Glutamatergic neuron (in vitro differentiated cells): ENCODE measurements at regions not wholly inside any gene's neighbourhood (a gene's known extent, or its start where the extent isn't known, plus 50 kb on each side); places are given as distances from the start of the nearest gene placed in this dataset.
A peak's percentile ranks its signal among the peaks of the same experiment; 100 is the strongest.
"Not testable (repeated sequence)": the region's sequence is repeated elsewhere in the genome, so short reads cannot be mapped to it uniquely, and the experiment has no call there.

Source experiments
- DNase-seq: peaks from one replicate; pipeline ENCODE4 v3.0.0; 2022
- H3K27ac Mint-ChIP-seq: one replicate; pipeline ENCODE4 v1.8.0; 2020; ENCODE audit warnings: mild to moderate bottlenecking, mixed read lengths, inconsistent platforms; ENCODE audit not compliant: unreplicated experiment
- H3K27me3 Mint-ChIP-seq: one replicate; pipeline ENCODE4 v1.8.0; 2020; ENCODE audit warnings: mild to moderate bottlenecking, moderate library complexity, mixed read lengths, inconsistent platforms; ENCODE audit not compliant: unreplicated experiment
- H3K36me3 Mint-ChIP-seq: one replicate; pipeline ENCODE4 v1.8.0; 2020; ENCODE audit warnings: mild to moderate bottlenecking, mixed read lengths, inconsistent platforms; ENCODE audit not compliant: unreplicated experiment
- H3K4me1 Mint-ChIP-seq: one replicate; pipeline ENCODE4 v1.8.0; 2020; ENCODE audit warnings: mild to moderate bottlenecking, low read depth, mixed read lengths, inconsistent platforms; ENCODE audit not compliant: unreplicated experiment
- H3K4me3 Mint-ChIP-seq: one replicate; pipeline ENCODE4 v1.8.0; 2020; ENCODE audit warnings: mild to moderate bottlenecking, mixed read lengths, inconsistent platforms; ENCODE audit not compliant: unreplicated experiment
- H3K9me3 Mint-ChIP-seq: one replicate; pipeline ENCODE4 v1.8.0; 2020; ENCODE audit warnings: mild to moderate bottlenecking, moderate library complexity, mixed read lengths, inconsistent platforms; ENCODE audit not compliant: unreplicated experiment
- TF ChIP-seq, protein P1 (sequence below): fragments of 200-600 bp; sonication (generic); IDR thresholded peaks from one replicate; pipeline ENCODE4 v1.5.0; 2021; ENCODE audit not compliant: partially characterized antibody, unreplicated experiment

DNA sequence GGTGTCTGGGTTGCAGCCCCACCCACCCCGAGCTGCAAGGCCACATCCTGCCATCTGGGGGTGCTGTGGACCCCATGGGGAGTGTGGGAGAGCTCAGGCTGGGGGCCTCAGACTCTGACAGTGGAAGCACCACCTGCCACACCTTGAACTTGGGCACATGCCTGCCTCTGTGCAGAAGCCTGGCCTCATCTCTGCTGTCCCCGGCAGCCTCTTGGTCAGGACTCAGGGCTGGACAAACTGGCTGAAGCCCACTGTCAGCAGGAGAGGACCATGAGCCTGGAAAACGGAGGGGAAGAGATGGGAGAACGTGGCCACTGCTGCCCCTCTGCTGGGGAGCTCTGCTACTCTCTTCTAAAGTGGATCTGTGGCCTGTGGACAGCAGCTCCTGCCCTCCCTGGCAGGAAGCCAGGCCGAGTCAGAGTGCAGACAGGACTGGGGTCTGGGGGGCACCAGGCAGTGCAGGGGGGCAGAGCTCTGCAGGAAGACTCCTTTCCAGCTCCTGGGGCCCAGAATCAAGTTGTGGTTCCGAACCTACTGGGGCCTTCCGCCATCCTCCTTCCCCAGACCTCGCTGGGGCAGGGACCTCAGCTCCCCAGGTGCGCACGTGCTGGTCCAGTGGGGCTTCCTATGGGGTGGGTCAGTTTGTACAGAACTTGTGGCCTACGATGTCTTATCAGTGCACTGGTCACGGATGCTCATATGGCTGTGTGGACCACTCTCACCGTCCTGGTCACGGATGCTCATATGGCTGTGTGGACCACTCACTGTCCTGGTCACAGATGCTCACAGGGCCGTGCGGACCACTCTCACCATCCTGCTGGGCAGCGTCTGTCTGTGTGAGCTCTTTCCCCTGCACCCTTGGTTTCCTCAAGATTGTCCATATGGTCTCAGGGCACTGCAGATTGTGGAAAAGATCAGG, 207.7 kb downstream of the LAT start:
- no peak overlapping the region for H3K4me3 Mint-ChIP-seq
- H3K27me3 Mint-ChIP-seq, result no peaks in the 10 kb centered on the region
- H3K27ac Mint-ChIP-seq, result peak overlapping the region; percentile 34
- TF ChIP-seq, protein P1, sequence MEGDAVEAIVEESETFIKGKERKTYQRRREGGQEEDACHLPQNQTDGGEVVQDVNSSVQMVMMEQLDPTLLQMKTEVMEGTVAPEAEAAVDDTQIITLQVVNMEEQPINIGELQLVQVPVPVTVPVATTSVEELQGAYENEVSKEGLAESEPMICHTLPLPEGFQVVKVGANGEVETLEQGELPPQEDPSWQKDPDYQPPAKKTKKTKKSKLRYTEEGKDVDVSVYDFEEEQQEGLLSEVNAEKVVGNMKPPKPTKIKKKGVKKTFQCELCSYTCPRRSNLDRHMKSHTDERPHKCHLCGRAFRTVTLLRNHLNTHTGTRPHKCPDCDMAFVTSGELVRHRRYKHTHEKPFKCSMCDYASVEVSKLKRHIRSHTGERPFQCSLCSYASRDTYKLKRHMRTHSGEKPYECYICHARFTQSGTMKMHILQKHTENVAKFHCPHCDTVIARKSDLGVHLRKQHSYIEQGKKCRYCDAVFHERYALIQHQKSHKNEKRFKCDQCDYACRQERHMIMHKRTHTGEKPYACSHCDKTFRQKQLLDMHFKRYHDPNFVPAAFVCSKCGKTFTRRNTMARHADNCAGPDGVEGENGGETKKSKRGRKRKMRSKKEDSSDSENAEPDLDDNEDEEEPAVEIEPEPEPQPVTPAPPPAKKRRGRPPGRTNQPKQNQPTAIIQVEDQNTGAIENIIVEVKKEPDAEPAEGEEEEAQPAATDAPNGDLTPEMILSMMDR, result no peak
- no peaks in the 10 kb centered on the region for H3K36me3 Mint-ChIP-seq
- H3K9me3 Mint-ChIP-seq, result peaks cover 2% of the 10 kb centered on the region
- no peak for DNase-seq
- H3K4me1 Mint-ChIP-seq, result peaks cover 11% of the 10 kb centered on the region

DNA sequence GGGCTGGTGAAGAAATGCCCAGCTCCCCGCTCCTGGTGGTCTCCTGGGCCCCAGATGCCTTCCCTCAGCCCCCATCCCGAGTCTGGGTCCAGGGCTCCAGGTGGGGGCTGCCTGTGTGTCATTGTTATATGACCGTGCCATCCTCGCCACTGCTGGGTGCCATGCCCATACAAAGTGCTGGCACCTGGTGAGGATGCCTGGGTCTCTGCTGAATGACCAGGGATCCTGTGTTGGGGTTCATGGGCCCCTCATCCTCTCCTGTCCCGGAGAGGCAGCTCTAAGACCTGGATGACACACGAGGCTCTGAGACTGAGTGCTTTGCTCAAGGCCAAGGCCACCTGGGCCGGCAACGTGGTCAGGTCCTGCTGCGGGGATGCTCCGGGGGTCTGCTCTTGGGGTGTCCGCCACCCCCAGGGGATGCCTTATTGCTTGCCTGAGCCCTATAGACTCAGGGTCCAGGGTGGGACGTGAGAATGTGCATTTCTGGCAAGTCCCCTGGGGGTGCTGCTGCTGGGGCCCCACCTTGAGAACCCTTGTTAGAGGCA, 206.9 kb downstream of the LAT start:
- peaks cover 11% of the 10 kb centered on the region for H3K4me1 Mint-ChIP-seq
- H3K36me3 Mint-ChIP-seq, H3K27ac Mint-ChIP-seq, H3K27me3 Mint-ChIP-seq, H3K9me3 Mint-ChIP-seq, H3K4me3 Mint-ChIP-seq, DNase-seq: not testable (repeated sequence)

DNA sequence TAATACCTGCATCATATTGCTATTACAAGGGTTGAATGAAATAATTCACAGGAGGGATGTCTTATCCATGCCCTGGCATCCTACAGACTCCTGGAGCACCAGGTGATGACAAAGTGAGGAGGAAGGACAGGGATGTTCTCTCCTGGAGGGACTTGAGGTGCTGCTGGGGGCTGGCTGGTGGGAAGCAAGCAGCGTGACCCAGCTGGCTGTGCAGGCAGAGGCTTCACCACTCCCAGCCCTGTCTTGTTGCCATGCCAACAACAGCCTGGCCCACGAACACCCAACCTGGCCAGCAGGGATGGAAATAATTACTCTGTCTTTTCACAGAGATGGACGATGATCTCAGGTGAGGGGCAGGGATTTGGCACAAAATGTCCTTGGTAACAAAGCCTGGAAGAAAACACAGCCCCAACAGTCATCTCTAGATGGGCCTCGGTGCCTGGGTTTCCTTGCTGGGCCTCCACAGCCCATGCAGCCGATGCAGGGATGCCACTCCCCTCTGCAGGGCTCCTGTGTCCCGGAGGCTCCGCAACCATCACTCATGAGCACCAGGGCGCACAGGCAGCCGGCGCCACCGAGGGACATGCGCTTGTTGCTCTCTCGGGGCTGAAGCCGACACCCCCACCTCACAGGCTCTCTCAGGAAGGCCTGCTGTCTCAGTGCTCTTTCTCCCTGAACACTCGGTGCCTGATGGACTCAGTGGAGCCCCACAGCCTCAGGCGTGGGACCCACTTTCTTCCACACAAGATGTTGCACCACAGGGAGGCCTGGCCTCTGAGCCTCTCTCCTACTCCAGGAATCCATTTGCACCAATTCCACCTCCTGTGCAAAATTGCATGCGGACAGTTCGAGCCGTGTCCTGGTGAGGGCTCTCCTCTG, 205.9 kb downstream of the LAT start:
- peaks cover 11% of the 10 kb centered on the region for H3K4me1 Mint-ChIP-seq
- DNase-seq, H3K27me3 Mint-ChIP-seq, H3K27ac Mint-ChIP-seq, H3K4me3 Mint-ChIP-seq, H3K36me3 Mint-ChIP-seq, H3K9me3 Mint-ChIP-seq: not testable (repeated sequence)

DNA sequence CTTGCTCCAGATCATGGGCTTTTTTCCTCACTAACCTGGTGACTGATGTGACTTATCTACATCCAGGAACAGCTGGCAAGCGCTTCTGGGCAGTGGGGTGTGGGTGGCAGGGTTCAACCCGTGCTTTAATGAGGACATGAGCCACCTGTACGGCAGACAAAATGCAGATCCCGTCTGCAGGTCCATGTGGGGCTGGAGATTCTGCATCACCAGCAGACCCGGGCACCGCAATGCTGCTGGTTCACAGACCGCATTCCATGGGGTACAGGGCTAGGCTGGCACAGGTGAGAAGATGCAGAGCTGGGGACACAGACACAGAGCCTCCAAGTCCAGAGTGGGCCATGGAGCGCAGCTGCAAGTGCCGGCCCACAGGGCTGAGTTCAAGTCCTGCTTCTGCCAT, 204.0 kb downstream of the LAT start:
- H3K4me3 Mint-ChIP-seq, H3K27ac Mint-ChIP-seq, H3K36me3 Mint-ChIP-seq, DNase-seq, H3K27me3 Mint-ChIP-seq, H3K9me3 Mint-ChIP-seq: not testable (repeated sequence)
- H3K4me1 Mint-ChIP-seq, result peaks cover 13% of the 10 kb centered on the region

DNA sequence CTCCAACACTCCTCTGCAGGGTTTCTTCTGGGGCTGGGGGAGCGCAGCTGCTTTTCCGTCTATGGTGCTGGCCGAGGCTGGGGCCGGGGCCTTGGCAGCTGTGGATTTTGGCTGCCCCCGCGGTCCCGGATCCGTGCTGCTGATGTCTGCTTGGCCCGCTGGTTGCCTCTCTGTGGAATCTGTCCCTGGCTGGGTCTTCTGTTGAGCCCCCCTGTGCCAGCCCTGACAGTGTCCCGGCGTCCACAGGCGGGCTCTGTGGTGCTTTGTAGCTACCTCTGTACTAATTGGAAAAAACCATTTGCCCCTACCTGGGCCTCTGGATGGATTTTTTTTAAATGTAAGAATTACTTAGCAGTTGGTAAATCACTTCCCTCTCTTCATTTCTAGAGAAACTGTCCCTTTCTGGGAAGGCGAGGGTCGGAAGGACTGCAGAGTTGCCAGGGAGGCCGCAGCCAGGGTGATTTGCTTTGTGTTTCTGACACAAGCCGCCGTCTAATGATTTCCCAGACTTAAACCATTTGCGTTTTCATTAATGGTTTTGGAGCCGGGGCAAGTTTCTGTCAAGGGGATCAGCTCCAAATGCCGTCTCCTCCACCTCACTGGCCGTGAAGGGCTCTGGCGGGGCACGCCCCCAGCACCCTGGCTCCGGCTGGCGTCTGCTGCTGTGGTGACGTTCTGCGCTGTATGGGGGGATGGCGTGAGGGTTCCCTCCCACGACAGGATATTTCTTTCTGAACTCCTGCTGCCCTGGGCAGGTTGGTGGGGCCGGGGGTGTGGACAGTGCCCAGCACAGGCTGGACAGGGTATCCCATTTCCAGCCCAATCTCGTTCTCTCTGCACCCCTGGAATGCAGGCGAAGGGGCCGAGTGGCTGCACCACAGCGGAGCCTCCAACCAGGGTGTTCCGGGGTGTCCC, 201.7 kb downstream of the LAT start:
- H3K4me3 Mint-ChIP-seq, DNase-seq, H3K27me3 Mint-ChIP-seq, H3K36me3 Mint-ChIP-seq, H3K9me3 Mint-ChIP-seq, H3K4me1 Mint-ChIP-seq, H3K27ac Mint-ChIP-seq: not testable (repeated sequence)

DNA sequence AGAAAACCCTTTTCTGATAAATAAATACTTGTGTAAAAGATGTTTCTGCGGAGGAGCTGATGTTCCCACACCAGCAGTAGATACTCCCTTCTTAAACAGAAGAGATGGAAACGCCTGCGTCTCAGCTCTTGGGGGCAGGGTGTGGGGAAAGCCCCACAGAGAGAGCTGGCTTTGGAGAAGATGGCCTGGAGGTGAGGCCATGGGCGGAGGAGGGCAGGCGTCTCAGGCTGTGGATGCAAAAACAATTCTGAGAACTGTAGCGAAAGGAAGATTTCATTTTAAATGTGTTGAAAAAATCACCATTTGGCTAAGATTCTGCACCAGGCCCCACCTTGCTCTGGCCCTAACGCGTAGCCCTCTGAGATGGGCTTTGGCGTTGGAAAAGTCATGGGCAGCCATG, 201.0 kb downstream of the LAT start:
- DNase-seq, H3K27me3 Mint-ChIP-seq, H3K4me1 Mint-ChIP-seq, H3K9me3 Mint-ChIP-seq, H3K4me3 Mint-ChIP-seq, H3K36me3 Mint-ChIP-seq, H3K27ac Mint-ChIP-seq: not testable (repeated sequence)

DNA sequence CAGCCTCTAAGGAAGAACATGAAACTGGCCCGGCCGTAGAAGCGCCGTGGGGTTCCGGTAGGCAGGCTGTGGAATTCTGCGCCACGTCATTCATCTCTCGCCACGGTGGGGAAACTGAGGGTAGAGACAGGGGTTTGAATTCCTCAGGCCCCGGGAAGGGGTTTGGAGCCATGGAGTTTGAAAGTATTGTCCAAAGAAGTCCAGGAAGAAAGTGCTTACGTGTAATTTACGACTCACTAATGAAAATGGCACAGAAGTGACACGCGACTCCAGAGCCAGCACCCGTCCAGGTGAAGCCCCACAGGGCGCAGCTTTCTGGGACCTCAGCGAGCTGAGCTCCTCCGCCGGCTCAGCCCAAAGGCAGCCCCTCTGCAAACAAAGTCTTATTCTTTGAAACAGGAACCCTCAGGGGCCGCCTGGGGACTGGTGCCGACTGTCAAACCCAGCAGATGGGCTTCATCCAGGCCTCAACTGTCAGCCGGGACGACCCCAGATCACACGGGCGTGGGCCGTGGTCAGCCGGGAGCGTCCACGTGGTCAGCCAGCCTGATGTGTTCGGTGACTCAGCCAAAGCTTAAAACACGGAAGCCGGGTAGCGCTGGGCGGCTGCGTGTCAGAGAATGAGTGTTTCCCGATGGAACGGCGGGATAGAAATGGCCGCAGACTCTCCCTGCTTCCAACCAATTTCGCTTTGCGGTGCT, 200.0 kb downstream of the LAT start:
- not testable (repeated sequence) for H3K27ac Mint-ChIP-seq

DNA sequence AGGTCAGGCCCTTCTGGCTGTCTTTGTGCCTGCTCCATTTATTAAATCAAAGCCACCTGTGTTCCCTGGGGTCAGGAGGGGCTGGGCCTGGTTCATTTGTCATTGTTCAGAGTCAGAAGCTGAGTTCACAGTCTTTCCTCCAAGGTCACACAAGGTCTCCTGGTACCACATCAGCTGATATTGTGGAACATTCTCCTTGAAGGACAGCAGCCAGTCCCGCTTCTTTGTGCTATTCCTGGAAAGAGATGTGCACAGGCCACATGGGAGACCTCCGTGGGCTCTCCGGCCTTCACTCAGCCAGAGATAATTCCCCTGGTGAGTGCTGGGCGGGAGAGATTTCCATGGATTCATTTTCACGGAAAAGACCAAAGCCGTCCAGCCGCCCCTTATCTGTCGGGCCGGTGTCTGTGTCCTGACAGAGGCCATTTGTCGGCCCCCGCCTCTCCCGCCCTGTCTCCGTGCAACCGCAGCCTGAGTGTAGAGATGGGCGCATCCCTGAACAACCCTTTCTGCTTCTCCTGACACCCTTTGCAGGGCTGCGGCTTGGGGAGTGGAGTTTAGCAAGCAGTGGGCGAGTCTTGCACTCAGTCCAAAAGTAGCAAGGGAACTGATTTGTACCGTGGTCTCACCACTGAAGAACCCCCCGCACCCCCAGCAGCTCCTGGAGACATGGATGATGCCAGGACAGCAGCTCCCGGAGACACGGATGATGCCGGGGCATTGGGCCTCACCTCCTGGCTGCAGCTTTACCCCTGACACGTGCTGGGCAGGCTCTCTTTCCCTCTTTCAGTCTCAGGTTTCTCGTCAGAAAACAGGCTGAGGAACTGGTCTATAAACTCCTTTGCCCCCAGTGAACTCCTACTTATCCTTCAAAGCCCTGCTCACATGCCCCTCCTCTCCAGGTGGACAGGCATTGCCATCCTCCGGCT, 198.4 kb downstream of the LAT start:
- H3K36me3 Mint-ChIP-seq, DNase-seq, H3K27me3 Mint-ChIP-seq, H3K9me3 Mint-ChIP-seq, H3K4me3 Mint-ChIP-seq: not testable (repeated sequence)
- H3K4me1 Mint-ChIP-seq, result peaks cover 12% of the 10 kb centered on the region
- H3K27ac Mint-ChIP-seq, result peak overlapping the region; percentile 52

More for the DNA sequence above, 200.0 kb downstream of the LAT start:
- H3K36me3 Mint-ChIP-seq, H3K4me1 Mint-ChIP-seq, H3K9me3 Mint-ChIP-seq, H3K27me3 Mint-ChIP-seq, H3K4me3 Mint-ChIP-seq, DNase-seq: not testable (repeated sequence)
